GM13977 (cell line): ENCODE measurements at regions not wholly inside any gene's neighbourhood (a gene's known extent, or its start where the extent isn't known, plus 50 kb on each side); places are given as distances from the start of the nearest gene placed in this dataset.

Source experiments
- DNase-seq: peaks from one replicate; pipeline ENCODE4 v3.0.0; 2012; ENCODE audit warnings: low spot score
- in situ Hi-C: fragments of 300-500 bp; cut with MboI; formaldehyde crosslinking; loops from one replicate; pipeline ENCODE4 v1.12.0; 2022; ENCODE audit warnings: low sequenced_read_pairs, low pct_unique_long_range_greater_than_20kb, mixed read lengths, inconsistent platforms; ENCODE audit not compliant: unreplicated experiment
- TF ChIP-seq, protein P1 (sequence below): IDR thresholded peaks from 2 replicates; pipeline ENCODE4 v1.5.1; 2012; ENCODE audit warnings: mild to moderate bottlenecking, control low read depth; ENCODE audit not compliant: insufficient read depth; ENCODE audit errors: extremely low read depth, missing control alignments

DNA sequence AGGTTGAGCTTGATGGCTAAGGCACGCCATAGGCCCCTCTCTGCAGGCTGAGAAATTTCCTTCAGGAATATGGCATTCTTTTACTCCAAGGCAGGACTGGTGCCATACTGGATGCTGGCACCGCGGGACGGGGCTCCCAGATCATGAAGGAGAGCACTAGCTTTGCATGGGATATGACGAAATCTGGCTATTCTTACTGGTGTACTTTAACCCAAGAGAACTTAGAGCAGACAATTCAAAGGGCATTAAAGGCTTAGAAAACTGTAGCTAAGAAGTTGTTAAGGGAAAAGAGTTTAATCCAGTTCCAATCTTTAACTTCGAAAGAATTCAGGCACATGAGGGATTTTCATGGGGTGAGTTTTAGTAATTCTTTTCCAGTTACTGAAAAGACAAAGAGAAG is 204.4 kb upstream of the ESRRG start:
- in situ Hi-C loops, result no loop called here
- TF ChIP-seq, protein P1, sequence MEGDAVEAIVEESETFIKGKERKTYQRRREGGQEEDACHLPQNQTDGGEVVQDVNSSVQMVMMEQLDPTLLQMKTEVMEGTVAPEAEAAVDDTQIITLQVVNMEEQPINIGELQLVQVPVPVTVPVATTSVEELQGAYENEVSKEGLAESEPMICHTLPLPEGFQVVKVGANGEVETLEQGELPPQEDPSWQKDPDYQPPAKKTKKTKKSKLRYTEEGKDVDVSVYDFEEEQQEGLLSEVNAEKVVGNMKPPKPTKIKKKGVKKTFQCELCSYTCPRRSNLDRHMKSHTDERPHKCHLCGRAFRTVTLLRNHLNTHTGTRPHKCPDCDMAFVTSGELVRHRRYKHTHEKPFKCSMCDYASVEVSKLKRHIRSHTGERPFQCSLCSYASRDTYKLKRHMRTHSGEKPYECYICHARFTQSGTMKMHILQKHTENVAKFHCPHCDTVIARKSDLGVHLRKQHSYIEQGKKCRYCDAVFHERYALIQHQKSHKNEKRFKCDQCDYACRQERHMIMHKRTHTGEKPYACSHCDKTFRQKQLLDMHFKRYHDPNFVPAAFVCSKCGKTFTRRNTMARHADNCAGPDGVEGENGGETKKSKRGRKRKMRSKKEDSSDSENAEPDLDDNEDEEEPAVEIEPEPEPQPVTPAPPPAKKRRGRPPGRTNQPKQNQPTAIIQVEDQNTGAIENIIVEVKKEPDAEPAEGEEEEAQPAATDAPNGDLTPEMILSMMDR, result no peak
- no peak for DNase-seq

DNA sequence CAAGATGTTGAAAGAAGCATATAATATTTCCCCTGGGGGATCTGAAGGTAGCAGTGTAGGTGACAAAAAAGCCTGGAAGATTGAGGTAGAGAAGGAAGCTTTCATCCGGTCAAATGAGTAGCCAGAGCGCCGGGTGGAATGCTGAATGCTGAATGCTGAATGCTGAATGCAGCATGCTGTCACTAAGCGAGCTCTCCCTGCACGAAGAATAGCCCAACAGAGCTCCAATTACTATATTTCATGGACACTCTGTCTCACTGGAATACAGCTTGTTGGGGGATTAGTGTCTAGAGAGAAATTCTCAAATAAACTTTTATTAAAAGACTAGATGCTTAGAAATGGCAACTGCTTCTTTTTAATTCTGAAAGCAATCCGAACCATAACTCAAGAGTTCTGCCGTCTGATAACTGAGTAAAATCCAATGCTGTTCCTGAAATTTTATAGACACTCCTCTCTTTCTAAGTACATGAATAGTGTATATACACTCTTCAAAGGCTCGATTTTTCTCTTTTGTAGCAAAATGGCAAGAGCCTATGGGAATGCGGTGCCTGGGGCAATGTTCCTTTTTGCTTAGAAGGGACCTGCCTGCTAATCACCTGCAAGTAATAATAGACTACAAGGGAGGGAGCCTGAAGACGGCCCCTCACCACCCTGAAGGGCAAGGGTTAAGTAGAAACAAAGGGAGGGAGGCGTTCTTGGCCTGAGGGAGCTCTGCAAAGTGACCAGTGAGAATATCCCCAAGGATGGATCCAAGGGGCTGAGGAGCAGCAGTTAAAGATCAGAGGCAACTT is 203.7 kb upstream of the ESRRG start:
- in situ Hi-C loops, result no loop called here
- no peak for DNase-seq
- TF ChIP-seq, protein P1, result no peak

DNA sequence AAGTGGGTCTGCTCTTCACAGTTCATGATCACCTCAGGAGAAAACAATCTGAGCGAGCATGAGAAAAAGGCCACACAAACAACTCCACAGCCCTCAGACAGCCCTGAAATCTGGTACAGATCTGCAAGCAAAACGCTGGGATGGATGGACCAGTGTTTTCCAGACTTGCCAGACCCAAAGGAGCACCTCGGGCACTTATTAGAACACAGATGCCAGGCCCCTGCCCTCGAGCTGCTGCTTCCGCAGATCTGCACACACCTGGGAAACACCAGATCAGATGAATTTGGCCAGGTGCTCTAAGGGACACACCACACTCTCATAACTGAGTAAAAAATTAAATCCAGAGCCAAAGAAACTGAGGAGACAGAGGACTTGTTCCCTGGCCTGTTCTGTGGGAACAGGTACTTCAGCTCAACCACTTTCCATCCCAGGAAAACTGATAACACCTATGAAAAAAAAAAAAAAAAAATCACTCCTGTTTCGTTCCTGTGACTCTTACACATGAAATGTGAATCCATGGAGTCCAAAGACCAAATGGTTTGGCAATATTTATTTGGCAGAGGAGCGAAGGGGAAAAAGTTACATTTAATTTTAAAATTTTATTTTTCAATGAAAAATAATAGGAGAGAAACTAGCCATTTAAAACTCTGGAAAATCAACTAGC is 202.9 kb upstream of the ESRRG start:
- in situ Hi-C loops, result no loop called here
- TF ChIP-seq, protein P1, result no peak
- no peak for DNase-seq

DNA sequence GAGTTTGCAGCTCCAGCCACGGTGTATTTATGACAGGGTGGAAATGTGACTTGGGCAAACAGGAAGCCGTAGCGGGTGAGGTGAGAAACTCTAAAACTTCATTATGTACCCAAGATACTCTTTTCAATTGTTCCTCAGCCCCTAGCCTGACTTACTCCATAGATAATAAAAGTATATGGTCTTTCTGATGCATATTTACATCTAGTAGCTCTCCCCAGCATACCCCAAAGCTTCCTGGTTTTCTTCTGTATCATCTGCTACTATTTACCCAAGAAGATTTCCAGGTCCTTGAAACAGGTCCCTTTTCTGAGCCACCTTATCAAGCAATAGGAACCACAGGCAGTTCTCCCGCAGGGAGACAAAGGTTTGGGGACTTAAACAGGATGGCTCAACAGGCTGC is 201.5 kb upstream of the ESRRG start:
- in situ Hi-C loops, result no loop called here

DNA sequence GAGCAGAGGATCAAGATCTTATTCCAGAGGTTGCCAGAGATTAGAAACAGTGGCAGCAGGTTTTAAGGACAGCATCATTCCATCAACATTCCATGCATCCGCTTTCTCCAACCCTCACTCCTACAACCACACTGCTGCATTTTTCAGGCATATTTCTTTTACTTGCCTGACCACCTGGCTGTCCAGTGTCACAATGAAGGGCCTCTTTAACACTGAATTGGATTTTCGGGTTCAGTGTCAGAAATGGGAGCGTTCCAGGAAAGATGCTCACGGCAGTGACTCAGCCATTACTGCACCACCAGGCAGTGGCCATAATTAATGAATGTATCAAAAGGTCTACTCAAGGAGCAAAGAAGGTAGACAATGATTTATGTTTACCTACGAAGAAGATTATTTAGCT is 200.4 kb upstream of the ESRRG start:
- no peak for DNase-seq
- in situ Hi-C loops, result no loop called here
- TF ChIP-seq, protein P1, result no peak

More for the DNA sequence above, 201.5 kb upstream of the ESRRG start:
- TF ChIP-seq, protein P1, result no peak
- no peak for DNase-seq

DNA sequence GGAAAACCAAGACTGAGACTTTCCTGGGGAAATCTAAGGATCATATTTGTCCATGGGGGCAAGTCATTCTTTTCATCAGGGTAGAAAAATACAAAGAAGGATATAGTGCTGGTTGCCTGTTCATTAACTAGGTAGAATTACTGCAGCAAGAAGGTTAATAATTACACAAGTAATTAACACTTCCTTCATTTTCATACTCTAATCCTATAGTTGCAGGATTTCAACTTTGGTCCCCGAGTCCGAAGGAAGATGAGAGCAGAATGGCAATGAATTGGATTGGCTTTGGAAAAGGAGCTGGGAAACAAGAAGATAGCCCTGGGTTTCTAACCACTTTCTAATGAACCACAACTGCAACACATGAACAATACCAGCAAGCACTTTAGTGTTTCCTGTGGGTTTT is 199.2 kb upstream of the ESRRG start:
- DNase-seq, result no peak
- in situ Hi-C loops, result no loop called here
- TF ChIP-seq, protein P1, result no peak
